GM12878 (cell line): ENCODE measurements at regions not wholly inside any gene's neighbourhood (a gene's known extent, or its start where the extent isn't known, plus 50 kb on each side); places are given as distances from the start of the nearest gene placed in this dataset.

Experiments used
- ATAC-seq: fragments of 200-7000 bp; cut with Tn5 transposase; 3 replicates; pipeline ENCODE4 v1.9.1; 2020; ENCODE audit warnings: mild to moderate bottlenecking, moderate library complexity
- BruUV-seq: library from RNA; stranded (reverse); fragments of 400-500 nt; replicated peaks from 2 replicates; lab custom pipeline; 2021; lab: Mats Ljungman, UMichigan
- CTCF ChIA-PET: fragments of 300-600 bp; sonication (Branson Sonifier 250); formaldehyde crosslinking; extraction: SDS; loops from one replicate; lab custom pipeline; 2021; ENCODE audit warnings: inconsistent platforms; lab: Yijun Ruan, JAX
- POLR2A ChIA-PET: fragments of 350-600 bp; formaldehyde crosslinking; extraction: SDS; loops from one replicate; lab custom pipeline; 2021; ENCODE audit warnings: inconsistent platforms; lab: Charles Lee
- RAD21 ChIA-PET: fragments of 300-600 bp; sonication (Branson Sonifier 250); formaldehyde crosslinking; loops from one replicate; lab custom pipeline; 2023; ENCODE audit warnings: antibody characterized with exemption; ENCODE audit not compliant: unreplicated experiment; lab: Charles Lee
- SMC1A ChIA-PET: fragments of 300-600 bp; sonication (Branson Sonifier 250); formaldehyde crosslinking; loops from one replicate; lab custom pipeline; 2023; ENCODE audit not compliant: unreplicated experiment, uncharacterized antibody; lab: Charles Lee
- DNase-seq: peaks from one replicate; pipeline ENCODE4 v3.0.0-alpha.2; 2011; ENCODE audit warnings: low read depth, low spot score
- FAIRE-seq: peaks from 3 replicates; lab custom pipeline; 2011; peaks lifted over from hg19 to GRCh38; lab: Jason Lieb, UNC
- H2AFZ ChIP-seq: 2 replicates; pipeline ENCODE4 v1.6.0; 2011; ENCODE audit warnings: low read depth, low read length, control low read depth; ENCODE audit not compliant: control insufficient read depth
- H3K27ac ChIP-seq: 2 replicates; pipeline ENCODE4 v1.5.1; 2011; ENCODE audit warnings: control low read depth; ENCODE audit not compliant: control insufficient read depth, insufficient read depth
- H3K27me3 ChIP-seq, 2 experiments: replicated peaks in 1 of 2; 2 replicates each; pipeline versions ENCODE4 v1.6.0 to v1.6.1; 2011; ENCODE audit warnings: low read length in 1 of 2; ENCODE audit not compliant: control insufficient read depth in 2 of 2, insufficient read depth in 2 of 2
- H3K36me3 ChIP-seq, 2 experiments: 2 replicates each; pipeline ENCODE4 v1.5.1; 2011; ENCODE audit warnings: low read length in 1 of 2; ENCODE audit not compliant: control insufficient read depth in 2 of 2, insufficient read depth in 2 of 2
- H3K4me1 ChIP-seq: 2 replicates; pipeline ENCODE4 v1.6.1; 2011; ENCODE audit warnings: mild to moderate bottlenecking, low read length, moderate library complexity, mixed read lengths; ENCODE audit not compliant: control insufficient read depth, insufficient read depth
- H3K4me2 ChIP-seq: 2 replicates; pipeline ENCODE4 v1.6.0; 2011; ENCODE audit warnings: control low read depth; ENCODE audit not compliant: control insufficient read depth, insufficient read depth
- H3K4me3 ChIP-seq: fragments of 200-600 bp; sonication (generic); 2 replicates; pipeline ENCODE4 v1.5.1; 2016
- H3K79me2 ChIP-seq: 2 replicates; pipeline ENCODE4 v1.6.0; 2011; ENCODE audit warnings: low read length; ENCODE audit not compliant: control insufficient read depth, insufficient read depth
- H3K9ac ChIP-seq: 2 replicates; pipeline ENCODE4 v1.8.0; 2011; ENCODE audit warnings: low read length, control low read depth, mixed read lengths; ENCODE audit not compliant: control insufficient read depth, insufficient read depth
- H3K9me3 ChIP-seq: replicated peaks from 3 replicates; pipeline ENCODE4 v1.5.1; 2011; ENCODE audit warnings: mild to moderate bottlenecking, low read length; ENCODE audit not compliant: control insufficient read depth, insufficient read depth
- H4K20me1 ChIP-seq: 2 replicates; pipeline ENCODE4 v1.6.0; 2011; ENCODE audit not compliant: control insufficient read depth, insufficient read depth
- BMI1 ChIP-seq: fragments of 450-650 bp; IDR thresholded peaks from 2 replicates; pipeline ENCODE4 v1.6.1; 2016; ENCODE audit warnings: mild to moderate bottlenecking, moderate library complexity, borderline replicate concordance
- CBX5 ChIP-seq: sonication (generic); IDR thresholded peaks from 2 replicates; pipeline ENCODE4 v1.6.1; 2016; ENCODE audit warnings: low read depth, moderate library complexity, mild to moderate bottlenecking, inconsistent platforms
- CHD2 ChIP-seq: IDR thresholded peaks from 2 replicates; pipeline ENCODE4 v1.6.1; 2011; ENCODE audit warnings: low read depth, low read length, improper control_type of control experiment, borderline replicate concordance
- CREB1 ChIP-seq: IDR thresholded peaks from 2 replicates; pipeline ENCODE4 v1.6.1; 2012; ENCODE audit warnings: low read depth, mild to moderate bottlenecking, inconsistent platforms
- E2F4 ChIP-seq: IDR thresholded peaks from 2 replicates; pipeline ENCODE4 v1.6.1; 2012; ENCODE audit warnings: low read depth, low read length, improper control_type of control experiment
- ELK1 ChIP-seq: IDR thresholded peaks from 2 replicates; pipeline ENCODE4 v1.6.1; 2012; ENCODE audit warnings: low read depth, low read length, improper control_type of control experiment
- HSF1 ChIP-seq: fragments of 150-350 bp; IDR thresholded peaks from 2 replicates; pipeline ENCODE4 v1.6.1; 2014; ENCODE audit warnings: mild to moderate bottlenecking, low read depth, low read length
- SREBF2 ChIP-seq: IDR thresholded peaks from 2 replicates; pipeline ENCODE4 v1.6.1; 2012; ENCODE audit warnings: mild to moderate bottlenecking, low read length
- SRF ChIP-seq, 2 experiments: IDR thresholded peaks; 2 replicates each; pipeline ENCODE4 v1.6.1; 2011; ENCODE audit warnings: low read depth in 2 of 2, low read length in 2 of 2, mild to moderate bottlenecking in 1 of 2, moderate library complexity in 1 of 2
- TBL1XR1 ChIP-seq: IDR thresholded peaks from 2 replicates; pipeline ENCODE4 v1.6.1; 2012; ENCODE audit warnings: low read depth, low read length, improper control_type of control experiment
- WGBS: methylation state at CpG from one replicate; pipeline ENCODE4 v1.1.6; 2016; ENCODE audit warnings: low lambda C conversion rate; ENCODE audit not compliant: insufficient replicate concordance, insufficient coverage; ENCODE audit errors: missing lambda C conversion rate; 5-methylcytosine and 5-hydroxymethylcytosine counted together
- in situ Hi-C: fragments of 300-500 bp; cut with MboI; formaldehyde crosslinking; loops from 9 replicates; pipeline ENCODE4 v1.14.3; 2018; ENCODE audit warnings: mixed read lengths
- intact Hi-C: fragments of 100-400 bp; cut with micrococcal nuclease; formaldehyde crosslinking; loops from one replicate; pipeline ENCODE4 v1.14.2; 2022; ENCODE audit not compliant: unreplicated experiment

- in situ Hi-C loops: no loop called here
These were observed 213.3 kb upstream of the NFIA start for GRCh38 chr1:60868901-60869663.

More at GRCh38 chr1:60868901-60869663, 213.3 kb upstream of the NFIA start:
- no peak for DNase-seq
- WGBS: 22% methylated on average over 2 of the region's 2 CpGs
- RAD21 ChIA-PET: no interaction called here
- intact Hi-C loops: no loop called here
- no peak overlapping the region for H2AFZ ChIP-seq
- POLR2A ChIA-PET: no interaction called here
- SMC1A ChIA-PET: no interaction called here
- CTCF ChIA-PET: no interaction called here
- H3K4me2 ChIP-seq: no peak overlapping the region
- no peaks in the 10 kb centered on the region for H3K9me3 ChIP-seq
- TF ChIP-seq TBL1XR1 (no peak), HSF1 (no peak), CREB1 (no peak), SRF (IDR thresholded peaks at IDR 0.05; ENCODE audit: low read depth in 2 of 2, low read length in 2 of 2) (no peak), E2F4 (no peak), ELK1 (no peak), CHD2 (no peak), BMI1 (no peak), SREBF2 (no peak), CBX5 (no peak)
- TF ChIP-seq, all 136 proteins: peak for 0
- no peak overlapping the region for H3K27ac ChIP-seq
- H4K20me1 ChIP-seq: no peaks in the 10 kb centered on the region
- H3K79me2 ChIP-seq: no peaks in the 10 kb centered on the region
- H3K9ac ChIP-seq: no peak overlapping the region
- H3K4me3 ChIP-seq: no peak overlapping the region
- BruUV-seq: no TSS peak
- ATAC-seq: no peak
- no peaks in the 10 kb centered on the region for H3K4me1 ChIP-seq
- FAIRE-seq: no peak
- H3K36me3 ChIP-seq: no peaks in the 10 kb centered on the region
- H3K27me3 ChIP-seq: no peaks in the 10 kb centered on the region
